ENCODE measurements at regions not wholly inside any gene's neighbourhood (a gene's known extent, or its start where the extent isn't known, plus 50 kb on each side); places are given as distances from the start of the nearest gene placed in this dataset.

- H3K9me3 ChIP-seq (replicated peaks), result no peaks in the 10 kb centered on the region
- no peaks in the 10 kb centered on the region for H3K4me1 ChIP-seq
- no peaks in the 10 kb centered on the region for H3K36me3 ChIP-seq
- DNase-seq, result no peak
- H3K4me3 ChIP-seq, result no peak overlapping the region
- intact Hi-C loops (cut with micrococcal nuclease), result no loop called here
- H3K27me3 ChIP-seq (ENCODE audit: low read depth), result no peaks in the 10 kb centered on the region
- H3K27ac ChIP-seq (replicated peaks), result no peak overlapping the region
- no peak for TF ChIP-seq CTCF (IDR thresholded peaks at IDR 0.05; ENCODE audit: borderline replicate concordance)
Observed at GRCh38 chr6:4670290-4670689, 105.9 kb upstream of the CDYL start.

GRCh38 chr6:4668271-4669179, 107.7 kb upstream of the CDYL start:
- Histone ChIP-seq H3K4me3 (no peak overlapping the region), H3K4me1 (peaks cover 5% of the 10 kb centered on the region), H3K27ac (replicated peaks) (no peak overlapping the region), H3K36me3 (no peaks in the 10 kb centered on the region), H3K9me3 (replicated peaks) (no peaks in the 10 kb centered on the region), H3K27me3 (ENCODE audit: low read depth) (no peaks in the 10 kb centered on the region)
- intact Hi-C loops (cut with micrococcal nuclease), result no loop called here
- no peak for DNase-seq
- no peak for TF ChIP-seq CTCF (IDR thresholded peaks at IDR 0.05; ENCODE audit: borderline replicate concordance)

GRCh38 chr6:4667591-4667990, 108.6 kb upstream of the CDYL start:
- no peaks in the 10 kb centered on the region for H3K27me3 ChIP-seq (ENCODE audit: low read depth)
- no peak overlapping the region for H3K4me3 ChIP-seq
- intact Hi-C loops (cut with micrococcal nuclease), result no loop called here
- DNase-seq, result no peak
- no peak overlapping the region for H3K27ac ChIP-seq (replicated peaks)
- no peak for TF ChIP-seq CTCF (IDR thresholded peaks at IDR 0.05; ENCODE audit: borderline replicate concordance)
- H3K9me3 ChIP-seq (replicated peaks), result no peaks in the 10 kb centered on the region
- H3K4me1 ChIP-seq, result peaks cover 5% of the 10 kb centered on the region
- no peaks in the 10 kb centered on the region for H3K36me3 ChIP-seq

- Histone ChIP-seq H3K27me3 (ENCODE audit: low read depth) (no peaks in the 10 kb centered on the region), H3K27ac (replicated peaks) (no peak overlapping the region), H3K9me3 (replicated peaks) (no peaks in the 10 kb centered on the region), H3K4me1 (peaks cover 5% of the 10 kb centered on the region), H3K4me3 (no peak overlapping the region), H3K36me3 (no peaks in the 10 kb centered on the region)
- no peak for DNase-seq
- no peak for TF ChIP-seq CTCF (IDR thresholded peaks at IDR 0.05; ENCODE audit: borderline replicate concordance)
- intact Hi-C loops (cut with micrococcal nuclease), result no loop called here
Observed at GRCh38 chr6:4666886-4667513, 109.2 kb upstream of the CDYL start.

DNA sequence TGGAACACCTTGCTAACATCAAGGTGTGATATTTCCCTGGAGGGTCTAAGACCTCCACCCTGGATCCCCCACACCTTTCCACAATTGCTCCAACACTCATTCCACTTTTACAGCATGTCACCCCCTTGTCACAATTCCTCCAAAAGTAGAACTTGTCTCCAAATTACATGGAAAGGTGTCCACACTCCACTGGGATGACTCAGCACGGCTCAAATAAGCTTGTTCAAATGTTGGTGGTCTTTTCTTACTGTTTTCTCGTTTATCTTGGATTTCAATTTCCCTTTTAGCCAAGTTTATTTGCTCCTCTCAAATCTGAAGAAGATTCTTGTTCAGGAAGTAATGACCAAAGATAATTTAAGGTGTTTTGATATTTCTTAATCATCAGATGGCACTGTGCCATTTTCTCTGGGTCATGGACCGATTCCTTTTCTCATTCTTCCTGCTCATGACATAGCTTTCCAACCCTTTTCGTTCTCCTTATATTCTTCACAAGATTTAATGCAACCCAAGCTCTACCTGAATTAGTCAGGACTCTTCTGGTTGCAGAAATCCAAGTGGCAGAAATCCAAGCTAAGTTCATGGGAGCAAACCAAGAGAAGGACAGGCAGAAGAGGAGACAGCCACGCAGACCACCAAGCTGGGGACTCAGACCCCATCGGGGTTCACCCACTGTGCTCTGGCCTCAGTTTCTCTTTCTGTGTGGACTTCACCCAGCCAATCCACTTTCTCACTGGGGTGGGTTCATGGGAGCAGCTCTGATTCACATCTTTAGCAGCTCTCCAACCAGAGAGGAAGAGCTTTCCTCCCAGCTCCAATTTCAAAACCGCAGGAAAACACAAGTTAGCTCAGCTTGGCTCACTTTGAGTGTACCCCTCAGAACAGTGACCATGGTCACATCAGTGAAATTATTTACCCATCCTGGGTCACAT, 110.5 kb upstream of the CDYL start:
- intact Hi-C loops (cut with micrococcal nuclease), result no loop called here
- Histone ChIP-seq H3K27ac (replicated peaks) (no peak overlapping the region), H3K4me1 (peaks cover 8% of the 10 kb centered on the region), H3K27me3 (ENCODE audit: low read depth) (no peaks in the 10 kb centered on the region), H3K36me3 (no peaks in the 10 kb centered on the region), H3K9me3 (replicated peaks) (no peaks in the 10 kb centered on the region), H3K4me3 (no peak overlapping the region)
- no peak for TF ChIP-seq CTCF (IDR thresholded peaks at IDR 0.05; ENCODE audit: borderline replicate concordance)
- no peak for DNase-seq
